ENCODE measurements at regions not wholly inside any gene's neighbourhood (a gene's known extent, or its start where the extent isn't known, plus 50 kb on each side); places are given as distances from the start of the nearest gene placed in this dataset.
"Not testable (repeated sequence)": the region's sequence is repeated elsewhere in the genome, so short reads cannot be mapped to it uniquely, and the experiment has no call there.

DNA sequence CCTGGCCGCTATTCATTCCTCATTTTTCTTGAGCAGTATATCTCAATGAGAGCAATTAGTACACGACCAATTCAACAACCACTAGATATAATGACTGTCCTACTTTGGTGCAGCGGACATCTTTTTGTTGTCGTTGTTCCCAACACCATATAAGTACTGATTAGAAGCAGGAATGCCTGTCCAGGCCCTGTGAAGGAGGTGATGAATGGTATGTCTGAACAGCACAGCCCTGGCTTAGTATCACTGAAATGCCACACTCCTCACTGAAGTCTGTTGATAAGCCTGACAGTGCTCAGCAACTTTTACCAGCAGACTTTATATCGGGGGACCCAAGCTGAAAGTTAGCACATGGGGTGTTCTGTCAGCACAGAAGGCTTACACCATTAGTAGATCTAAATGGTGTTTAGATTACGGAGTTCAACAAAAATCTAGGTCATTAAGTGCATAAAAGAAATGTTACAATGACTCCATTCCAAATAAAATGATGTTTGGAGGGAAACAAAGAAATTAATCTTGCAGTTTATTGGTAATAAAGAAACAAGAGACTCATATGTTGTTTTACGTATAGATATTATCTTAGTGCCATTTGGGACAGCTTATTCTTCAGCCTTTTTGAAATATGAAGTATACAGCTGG is 228.3 kb upstream of the TTC29 start:
- DNase-seq: no peak

DNA sequence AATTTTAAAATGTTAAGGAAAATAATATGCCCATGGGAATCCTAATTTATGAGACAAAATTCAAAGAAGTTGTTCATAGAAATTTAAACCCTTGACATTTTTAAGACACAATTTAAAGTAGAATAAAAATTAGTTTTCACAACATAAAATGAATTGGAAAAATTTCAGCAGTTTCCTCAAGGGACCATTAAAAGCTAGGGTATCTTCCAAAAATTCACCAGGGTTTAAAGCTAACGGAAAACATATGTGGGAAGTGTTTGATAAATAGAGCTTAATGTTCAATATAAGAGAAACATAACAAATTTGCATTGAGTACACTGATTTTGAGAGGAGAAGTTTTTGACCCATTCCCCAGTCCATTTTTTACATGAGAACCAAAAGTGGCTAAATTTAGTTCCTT is 228.9 kb upstream of the TTC29 start:
- DNase-seq: no peak

DNA sequence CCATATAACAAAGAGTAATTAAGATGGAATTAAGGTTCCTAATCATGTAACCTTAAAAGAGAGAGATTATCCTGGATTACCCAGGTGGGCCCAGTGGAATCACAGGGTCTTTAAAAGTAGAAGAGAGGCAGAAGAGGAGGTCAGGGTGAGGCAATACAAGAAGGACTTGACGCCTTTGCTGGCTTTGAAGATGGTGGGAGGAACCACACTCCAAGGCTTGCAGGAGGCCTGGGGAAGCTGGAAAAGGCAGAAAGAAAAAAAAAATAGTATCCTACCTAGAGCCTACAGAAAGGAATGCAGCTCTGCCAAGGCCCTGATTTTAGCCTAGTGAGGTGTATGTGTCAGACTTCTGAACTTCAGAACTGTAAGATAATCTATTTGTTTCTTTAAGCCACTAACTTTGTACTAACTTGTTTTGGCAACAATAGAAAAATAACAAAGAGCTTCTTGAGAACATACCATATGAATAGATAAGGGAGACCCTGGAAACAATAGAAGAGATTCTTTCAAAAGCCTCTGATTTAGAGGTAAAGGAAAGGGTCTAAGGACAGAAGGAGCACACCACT is 229.9 kb upstream of the TTC29 start:
- no peak for DNase-seq

DNA sequence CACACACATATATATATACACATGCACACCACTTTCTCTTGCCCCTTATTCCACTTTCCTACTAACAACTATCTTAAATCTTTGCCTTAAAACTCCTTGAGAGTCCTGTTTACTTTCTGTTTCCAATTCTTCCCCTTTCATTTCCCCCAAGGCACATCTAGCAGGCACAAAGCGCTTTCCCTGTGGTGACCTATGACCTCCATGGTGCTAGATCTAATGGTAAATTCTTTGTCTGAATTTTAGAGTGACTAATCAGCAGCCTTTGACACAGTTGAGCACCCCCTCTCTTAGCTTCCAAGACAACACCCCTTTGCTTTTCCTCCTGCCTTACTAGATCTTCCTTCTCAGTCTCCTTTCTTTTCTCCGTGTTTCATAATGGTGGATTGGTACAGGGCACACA is 236.4 kb upstream of the TTC29 start:
- DNase-seq: no peak

DNA sequence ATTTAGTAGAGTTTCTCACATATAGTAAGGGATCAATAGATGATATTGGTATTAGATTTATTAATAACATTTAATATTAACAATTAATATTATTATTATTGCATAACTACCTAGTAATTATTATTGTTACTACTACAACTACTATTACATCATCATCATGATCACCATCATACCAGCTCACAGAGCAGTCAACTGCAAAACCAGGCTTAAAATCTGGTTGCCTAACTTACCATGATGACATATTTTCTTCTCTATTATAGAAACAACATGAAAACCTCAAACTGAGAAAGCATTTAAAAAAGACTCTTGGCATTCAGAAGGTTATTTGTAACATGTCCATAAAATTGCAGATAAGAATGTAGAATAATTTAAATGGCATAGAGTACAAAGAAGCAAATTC is 247.0 kb upstream of the TTC29 start:
- no peak for DNase-seq

DNA sequence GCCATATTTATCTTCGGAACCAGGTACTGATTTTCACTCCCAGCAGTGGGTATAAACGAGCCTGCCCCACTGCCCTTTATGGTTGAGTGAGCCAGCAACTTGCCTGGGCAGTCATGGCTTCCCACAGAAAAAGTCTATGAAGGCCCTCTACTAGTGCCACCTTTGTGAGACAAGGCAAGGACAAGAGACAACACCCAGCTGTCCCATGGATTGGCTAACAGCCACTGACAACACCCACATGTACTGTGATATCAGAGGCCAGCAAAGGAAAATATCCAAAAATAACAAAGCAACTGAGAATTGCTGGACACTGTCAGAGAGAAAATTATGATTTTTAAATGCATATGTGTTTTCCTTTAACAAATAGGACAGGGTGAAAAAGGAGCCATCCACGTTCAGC is 248.4 kb upstream of the TTC29 start:
- no peak for DNase-seq

DNA sequence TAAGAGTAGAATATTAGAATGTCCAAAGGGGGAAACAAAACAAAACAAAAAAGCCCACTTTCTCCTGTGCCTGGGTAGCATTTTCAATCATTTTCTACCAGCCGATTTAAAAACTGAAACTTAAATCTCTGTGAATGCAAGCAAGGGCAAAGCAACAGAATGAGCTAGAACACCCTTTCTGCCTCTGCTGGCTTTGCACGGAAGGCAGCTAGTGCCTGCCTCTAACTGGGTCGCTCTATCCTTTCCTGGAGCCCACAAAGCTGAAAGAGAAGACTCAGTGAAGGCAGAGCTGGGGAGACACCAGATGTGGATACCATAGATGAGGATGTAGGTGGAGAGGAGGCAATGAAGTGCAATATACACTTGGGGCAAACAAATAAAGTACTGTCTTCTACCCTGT is 248.9 kb upstream of the TTC29 start:
- no peak for DNase-seq

DNA sequence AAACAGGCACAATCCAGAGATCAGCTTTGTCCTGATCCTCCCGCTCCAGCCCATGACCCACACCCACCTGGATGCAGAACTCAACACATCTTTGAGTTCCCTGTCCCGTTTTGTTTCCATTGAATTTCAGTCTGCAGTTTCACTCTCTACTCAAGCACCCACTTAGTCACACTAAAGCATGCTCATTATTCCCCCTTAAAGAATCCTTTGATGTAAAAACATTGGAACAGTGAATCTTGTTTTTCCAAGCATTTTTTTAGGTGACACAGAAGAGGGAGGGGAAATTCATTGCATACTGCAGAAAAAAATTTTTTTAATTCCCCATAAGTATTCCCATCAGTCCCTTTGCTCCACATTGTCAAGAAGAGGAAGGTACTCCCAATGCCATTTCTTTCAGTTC is 249.7 kb upstream of the TTC29 start:
- DNase-seq: no peak

DNA sequence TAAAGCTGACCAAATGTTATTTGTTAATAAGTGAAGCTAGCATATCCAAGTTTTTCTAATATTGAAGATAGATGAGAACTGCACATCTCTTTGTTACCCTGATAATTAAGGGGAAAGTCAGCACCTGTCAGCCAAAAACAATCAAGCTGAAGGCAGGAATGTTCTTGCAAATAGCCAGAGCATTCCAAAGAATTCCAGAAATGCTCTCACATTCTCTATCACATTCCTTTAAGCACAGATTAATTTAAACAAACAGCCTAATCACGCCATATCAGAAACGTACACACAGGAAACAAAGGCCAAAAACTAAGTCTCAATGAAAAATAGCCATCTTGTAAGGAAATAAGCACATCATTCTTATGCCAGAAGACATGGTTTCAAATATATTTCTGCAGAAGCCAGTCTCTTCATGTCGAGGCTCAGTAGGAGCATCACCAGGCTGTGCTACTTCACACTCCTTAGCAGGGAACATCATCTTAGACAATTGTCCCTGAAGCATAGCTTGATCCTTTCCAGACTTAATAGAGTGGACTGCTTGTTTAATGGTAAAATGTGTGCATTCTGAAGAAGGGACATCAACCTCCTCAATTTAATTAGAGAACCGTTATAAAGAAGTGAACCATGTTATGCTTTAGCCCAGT is 252.9 kb upstream of the TTC29 start:
- DNase-seq: no peak

DNA sequence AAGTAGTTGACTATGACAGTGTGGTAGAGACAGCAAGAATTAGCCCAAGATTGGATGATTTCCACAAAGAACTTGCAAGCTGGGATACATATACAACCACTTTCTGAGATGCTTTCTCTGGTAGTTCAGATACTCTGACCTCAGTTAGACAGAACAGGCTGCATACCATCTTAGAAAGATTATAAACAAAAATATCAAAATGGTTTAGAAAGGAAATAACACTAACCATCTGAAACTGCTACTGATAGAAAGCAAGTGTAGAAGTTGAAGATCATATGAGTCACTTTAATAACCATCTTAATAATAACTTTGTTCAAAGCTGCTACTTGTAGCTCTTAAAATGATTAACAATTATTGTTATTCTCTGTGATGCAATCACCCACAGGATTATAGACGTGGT is 255.4 kb upstream of the TTC29 start:
- DNase-seq: no peak

DNA sequence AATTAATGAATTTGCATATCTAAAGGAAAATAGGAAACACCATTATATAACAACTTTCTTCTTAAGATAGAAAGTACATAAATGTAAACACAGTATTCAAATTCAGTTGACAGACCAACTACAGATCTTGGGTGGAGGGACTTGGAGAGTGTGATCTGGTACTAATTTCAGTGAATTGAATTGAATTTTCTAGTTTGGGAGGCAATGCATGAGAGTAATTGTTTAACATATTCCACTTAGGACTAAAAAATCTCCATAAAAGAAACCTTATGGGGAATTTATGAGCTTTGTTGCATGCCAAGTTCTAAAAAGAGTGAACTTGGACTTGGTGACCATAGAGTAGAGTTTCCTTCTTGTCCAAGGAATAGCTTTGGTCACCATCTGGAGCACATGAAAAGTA is 261.1 kb upstream of the TTC29 start:
- no peak for DNase-seq

DNA sequence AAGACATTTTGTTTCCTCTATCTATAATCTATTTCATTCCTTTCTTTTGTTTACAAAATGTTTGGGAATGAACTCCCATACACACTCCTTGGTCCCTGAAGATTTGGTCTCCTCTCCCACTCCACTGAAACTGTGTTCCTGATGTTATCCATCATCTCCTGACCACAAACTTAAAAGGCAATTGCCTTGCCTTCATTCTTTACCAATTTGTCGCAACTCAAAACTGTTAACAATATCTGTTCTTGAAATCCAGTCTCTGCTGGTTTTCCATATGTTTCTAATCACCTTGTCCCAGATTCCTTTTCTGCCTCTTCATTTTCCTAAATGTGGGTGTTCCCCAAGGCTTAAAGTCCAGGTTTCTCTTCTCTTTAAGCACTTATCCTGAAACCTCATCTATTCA is 262.2 kb upstream of the TTC29 start:
- DNase-seq: no peak

DNA sequence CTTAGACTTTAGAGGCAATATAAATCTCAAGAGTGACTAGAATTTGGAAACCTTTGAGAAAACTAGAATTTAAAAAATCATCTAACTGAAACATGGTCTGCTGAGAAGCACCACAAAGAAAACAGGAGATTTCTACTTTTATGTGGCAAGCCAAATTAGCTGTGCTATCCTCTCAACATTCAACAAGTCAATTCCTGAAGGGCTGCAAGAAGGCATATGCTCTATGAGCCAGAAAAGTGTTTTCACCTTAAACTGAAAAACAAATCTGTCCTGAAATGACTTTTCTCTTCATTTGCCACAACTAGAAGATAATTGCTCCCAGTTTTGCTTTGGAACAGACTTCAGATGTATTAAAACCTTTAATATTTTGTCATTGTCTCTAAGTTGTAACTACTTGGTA is 263.2 kb upstream of the EDNRA start:
- no peak for DNase-seq

DNA sequence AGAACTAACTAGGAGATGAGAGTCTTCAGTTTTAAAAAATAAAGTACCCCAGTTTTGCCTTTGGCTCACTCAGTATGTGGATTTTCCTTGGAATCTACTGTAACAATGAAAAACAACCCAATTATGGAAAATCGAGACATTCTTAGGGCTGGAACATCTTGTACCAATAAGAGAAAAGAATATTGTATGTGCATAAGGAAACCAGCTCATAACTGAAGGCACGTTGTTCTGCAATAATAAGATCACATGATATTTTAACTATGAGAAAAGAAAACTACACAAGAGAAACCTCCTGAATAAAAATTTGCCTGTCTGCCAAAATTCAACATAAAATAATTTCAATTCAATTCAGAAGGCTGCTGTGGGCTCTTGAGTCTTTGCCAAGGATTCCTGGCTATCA is 261.8 kb upstream of the EDNRA start:
- no peak for DNase-seq

DNA sequence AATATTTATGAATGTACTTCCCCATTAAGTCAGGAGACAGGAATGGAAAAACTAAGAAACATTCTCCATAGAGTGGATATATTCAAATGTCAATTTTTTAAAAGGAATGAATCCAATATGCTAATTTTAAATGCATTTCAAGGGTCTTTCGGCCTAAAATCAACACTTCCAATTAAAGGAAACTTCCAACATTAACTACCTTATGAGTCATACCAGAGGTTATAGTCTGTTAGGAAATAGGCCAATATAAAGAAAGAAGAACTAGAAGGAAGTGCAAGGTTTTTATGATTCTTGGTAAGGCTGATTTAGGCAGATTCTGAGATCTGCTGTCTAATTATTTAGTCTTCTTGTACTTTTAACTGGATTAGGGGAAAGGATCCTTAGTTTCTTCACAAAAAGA is 260.1 kb upstream of the EDNRA start:
- DNase-seq: no peak

DNA sequence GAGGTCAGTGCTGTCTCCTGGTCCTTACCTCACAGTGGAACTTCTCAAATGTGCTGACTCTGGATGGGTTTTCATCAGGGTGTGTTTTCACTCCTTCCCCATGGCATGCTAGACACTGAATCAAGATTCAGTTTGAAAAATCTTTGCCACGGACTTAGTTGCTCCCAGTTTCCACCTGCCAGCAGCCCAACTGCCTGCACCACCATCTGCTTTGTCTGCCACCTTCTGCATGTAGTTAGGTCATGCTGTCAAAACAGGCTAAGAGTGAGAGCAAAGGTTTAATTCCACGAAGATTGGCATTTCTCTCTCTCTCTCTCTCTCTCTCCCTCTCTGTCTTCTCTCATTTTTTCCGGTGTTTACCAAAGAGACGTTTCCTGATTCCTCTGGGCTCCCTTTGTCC is 258.0 kb upstream of the EDNRA start:
- no peak for DNase-seq

DNA sequence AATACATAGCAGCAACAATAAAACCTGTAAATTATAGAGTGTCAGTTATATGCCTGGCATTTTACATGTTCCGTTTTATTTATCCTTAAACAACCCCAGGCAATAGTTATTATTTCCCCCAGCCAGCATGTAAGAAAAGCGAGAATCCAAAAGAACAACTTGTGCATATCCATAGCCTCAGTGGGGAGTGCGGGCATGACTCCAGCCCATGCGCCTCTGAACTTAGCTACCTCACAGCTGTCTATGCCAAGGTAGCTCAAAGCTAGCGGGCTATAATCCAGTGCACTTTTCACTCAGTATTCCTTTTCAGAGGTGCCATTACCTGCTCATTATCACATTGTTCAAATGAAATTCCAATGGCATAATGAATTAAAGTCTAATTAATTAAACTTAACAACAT is 257.3 kb upstream of the EDNRA start:
- no peak for DNase-seq

DNA sequence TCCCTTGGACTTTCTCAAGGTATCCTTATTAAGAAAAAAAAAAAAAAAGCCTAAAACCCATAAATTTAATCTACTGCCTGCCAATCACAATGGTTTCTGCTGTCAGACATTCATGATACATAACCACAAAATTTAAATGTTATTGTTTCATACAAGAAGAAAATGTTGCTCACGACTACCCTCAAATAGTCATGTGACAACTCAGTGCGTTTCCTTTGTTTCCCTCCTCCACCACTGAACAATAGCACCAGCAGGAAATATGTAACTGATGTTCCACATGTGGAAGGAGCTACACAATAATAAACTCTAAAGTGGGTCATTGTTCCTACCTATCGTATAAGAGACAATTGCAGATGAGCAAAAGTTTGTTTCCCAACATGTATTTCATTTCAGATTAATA is 244.1 kb upstream of the EDNRA start:
- no peak for DNase-seq

DNA sequence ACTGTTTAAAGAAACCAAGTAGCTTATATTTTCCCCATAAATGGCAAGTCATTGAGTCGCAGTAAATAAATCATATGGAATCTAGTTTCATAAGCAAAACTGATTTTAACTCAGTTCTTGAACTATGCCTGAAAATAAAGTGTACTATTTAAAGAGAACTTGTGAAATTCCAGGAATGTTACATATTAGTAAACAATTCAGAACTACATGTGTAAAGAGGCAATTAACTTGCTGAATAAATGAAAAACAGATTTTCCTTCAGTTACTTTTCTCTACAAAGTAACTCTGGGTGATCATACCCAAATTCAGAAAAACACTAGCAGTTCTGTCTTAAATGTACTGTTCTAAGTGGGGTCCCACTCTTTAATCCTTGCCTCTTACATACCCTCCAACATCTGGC is 236.1 kb upstream of the EDNRA start:
- DNase-seq: no peak

DNA sequence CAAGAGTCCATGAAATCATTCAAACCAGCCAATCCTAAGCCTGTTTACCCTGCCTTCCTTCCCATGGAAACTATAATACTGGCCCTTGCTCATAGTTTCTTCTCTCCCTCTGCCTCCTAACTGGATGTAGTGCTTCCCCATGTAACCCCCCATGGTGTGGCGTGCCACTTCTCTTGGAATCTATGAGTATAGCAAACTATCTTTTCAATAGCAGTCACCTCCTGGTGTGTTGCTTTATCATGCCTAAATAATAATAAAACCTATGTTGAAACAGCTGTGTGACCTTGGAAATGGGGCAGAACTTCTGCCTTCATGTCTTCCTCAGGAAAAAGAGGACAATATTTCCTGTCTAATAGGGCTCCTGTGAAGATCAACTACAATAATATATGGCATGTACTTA is 234.8 kb upstream of the EDNRA start:
- DNase-seq: no peak

DNA sequence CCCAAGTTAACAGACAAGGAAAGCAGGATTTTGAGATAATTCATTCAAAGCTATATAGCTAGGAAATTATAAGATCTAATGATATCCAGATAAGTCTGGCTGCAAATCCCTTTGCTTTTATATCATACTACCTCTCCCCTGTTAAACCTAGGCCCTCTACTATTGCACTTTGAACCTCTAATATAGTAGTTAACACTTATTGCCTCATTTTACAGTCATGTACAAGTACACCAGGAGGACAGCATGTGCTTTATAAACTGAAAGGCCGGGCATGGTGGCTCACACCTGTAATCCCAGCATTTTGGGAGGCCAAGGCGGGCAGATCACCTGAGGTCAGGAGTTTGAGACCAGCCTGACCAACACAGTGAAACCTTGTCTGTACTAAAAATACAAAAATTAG is 234.4 kb upstream of the EDNRA start:
- not testable (repeated sequence) for DNase-seq

DNA sequence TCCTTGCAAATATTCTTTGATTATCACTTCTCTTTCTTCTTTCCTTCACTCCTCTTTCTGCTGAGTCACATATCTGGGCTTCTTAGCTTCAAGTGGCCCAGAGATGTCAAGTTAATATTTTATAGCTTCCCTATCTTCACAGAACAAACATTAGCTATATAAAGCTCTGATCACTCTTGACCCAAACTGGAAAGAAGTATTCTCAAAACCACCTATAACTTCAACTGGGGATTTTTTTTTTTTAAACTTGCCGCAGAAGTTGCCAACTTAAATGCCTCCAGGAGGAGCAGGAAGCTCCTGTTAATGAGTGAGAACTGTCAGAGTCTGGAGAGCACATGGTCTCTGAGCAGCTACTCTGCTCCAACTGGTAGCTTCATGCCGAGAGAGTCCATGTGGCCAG is 233.3 kb upstream of the EDNRA start:
- no peak for DNase-seq

DNA sequence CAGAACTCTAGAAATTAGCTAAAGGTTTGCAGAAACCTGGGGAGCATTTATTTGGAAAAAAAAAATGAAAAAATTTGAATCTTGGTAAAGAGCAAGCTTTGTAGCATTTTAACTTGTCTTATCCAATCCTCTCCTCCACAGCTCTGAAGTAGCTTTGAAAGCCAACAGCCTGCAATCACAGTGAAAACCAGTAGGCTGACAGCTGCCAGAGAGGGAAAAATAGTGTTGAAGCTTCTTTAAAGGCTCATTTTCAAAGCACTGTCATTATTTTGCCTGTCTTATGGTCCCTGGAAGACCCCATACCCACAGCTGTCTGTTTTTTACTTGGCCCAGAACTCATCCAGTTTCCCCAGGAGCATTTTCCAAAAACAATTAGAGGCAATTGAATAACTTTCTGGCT is 230.8 kb upstream of the EDNRA start:
- DNase-seq: no peak

DNA sequence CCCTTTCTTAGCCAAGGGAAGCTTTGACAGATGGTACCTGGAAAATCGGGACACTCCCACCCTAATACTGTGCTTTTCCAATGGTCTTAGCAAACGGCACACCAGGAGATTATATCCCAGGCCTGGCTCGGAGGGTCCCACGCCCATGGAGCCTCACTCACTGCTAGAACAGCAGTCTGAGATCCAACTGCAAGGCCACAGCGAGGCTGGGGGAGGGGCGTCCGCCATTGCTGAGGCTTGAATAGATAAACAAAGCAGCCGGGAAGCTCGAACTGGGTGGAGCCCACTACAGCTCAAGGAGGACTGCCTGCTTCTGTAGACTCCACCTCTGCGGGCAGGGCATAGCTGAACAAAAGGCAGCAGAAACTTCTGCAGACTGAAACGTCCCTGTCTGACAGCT is 225.6 kb upstream of the EDNRA start:
- not testable (repeated sequence) for DNase-seq

DNA sequence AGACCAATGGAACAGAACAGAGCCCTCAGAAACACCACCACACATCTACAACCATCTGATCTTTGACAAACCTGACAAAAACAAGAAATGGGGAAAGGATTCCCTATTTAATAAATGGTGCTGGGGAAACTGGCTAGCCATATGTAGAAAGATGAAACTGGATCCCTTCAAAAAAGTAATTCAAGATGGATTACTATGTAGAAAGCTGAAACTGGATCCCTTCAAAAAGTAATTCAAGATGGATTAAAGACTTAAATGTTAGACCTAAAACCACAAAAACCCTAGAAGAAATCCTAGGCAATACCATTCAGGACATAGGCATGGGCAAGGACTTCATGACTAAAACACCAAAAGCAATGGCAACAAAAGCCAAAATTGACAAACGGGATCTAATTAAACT is 221.6 kb upstream of the EDNRA start:
- DNase-seq: not testable (repeated sequence)
